GM21447 (cell line): ENCODE measurements at regions not wholly inside any gene's neighbourhood (a gene's known extent, or its start where the extent isn't known, plus 50 kb on each side); places are given as distances from the start of the nearest gene placed in this dataset.

ENCODE experiments used
- ATAC-seq: cut with Tn5 transposase; IDR thresholded peaks from one replicate; pipeline ENCODE4 v1.9.1; 2021; ENCODE audit not compliant: unreplicated experiment

DNA sequence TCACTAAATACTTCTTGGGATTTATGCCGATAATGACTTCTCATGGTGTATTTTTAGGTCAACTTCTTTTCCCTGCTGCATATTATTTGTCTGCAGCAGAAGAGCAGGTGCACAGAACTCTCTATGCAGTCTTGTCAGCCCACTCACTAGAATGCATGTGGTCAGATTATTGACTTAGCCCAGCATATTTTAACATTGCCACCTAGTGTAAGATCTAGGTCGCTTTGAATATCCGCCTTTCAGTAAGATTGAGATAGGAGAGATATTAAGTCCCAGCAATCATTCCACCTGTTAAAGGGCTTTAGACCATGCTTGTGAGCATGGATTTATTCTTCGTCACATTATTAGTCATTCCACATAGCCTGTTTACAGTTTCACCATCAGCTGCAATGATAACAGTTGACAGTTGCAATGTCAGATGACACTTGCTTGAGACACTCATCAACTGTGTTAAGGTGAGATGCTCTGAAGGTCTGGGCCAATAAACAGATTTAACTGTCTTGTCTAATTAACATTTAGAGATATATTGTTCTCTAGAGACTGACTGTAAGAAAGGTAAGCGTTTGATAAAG is 491.7 kb downstream of the ARL4A start:
- no peak for ATAC-seq

DNA sequence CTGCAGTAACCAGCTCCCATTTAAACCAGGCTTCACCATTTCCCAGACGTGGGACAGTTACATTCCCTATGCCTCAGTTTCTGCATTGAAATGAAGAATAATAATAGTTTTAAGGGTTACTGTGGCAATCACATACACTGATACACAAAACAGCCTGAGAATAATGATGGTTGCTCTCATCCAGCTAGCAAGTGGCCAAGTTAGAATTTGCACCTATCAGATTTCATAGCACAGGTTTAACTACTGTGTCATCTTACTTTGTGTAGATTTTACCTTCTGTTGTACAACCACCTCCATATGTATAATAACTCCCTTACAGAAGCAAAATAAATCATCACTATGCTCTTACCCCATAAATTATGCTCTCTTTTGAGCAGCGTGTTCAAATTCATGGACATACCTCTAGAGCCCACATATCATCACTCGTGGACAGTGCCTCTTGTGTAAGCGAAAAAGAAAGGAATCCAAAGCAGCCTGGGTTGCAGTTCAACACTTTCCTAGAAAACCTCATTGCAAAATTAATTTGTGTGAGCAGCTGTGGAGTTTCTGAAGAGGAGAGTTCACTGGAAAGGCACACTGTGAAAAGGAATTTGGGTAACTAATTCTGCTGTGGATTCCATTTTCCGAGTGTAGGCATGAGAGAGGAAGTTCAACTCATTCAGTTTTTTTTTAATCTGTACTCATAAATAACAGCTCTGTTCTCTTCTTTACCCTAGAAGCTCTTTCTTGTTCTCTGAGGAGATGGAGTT is 492.5 kb downstream of the ARL4A start:
- ATAC-seq: no peak

DNA sequence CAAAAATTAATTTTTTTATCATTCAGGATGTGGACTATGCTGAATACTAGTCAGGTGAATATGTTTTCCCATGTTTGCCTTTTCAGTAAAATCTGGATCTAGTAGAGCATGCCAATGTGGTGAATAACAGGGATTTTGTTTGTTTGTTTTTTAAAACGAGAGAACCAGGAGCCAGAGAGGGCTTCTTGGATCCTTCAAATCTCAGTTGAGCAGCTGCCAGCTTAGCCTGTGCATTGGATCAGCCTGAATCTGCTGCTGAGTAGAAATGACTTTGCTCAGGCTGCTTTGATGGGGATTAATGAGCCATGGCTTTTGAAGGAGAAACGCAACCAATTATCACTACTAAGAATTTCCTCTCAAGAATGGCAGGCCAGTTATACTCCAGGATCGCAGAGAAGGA is 493.8 kb downstream of the ARL4A start:
- no peak for ATAC-seq

GRCh38 chr7:13185139-13185538 is 497.7 kb downstream of the ARL4A start:
- no peak for ATAC-seq

DNA sequence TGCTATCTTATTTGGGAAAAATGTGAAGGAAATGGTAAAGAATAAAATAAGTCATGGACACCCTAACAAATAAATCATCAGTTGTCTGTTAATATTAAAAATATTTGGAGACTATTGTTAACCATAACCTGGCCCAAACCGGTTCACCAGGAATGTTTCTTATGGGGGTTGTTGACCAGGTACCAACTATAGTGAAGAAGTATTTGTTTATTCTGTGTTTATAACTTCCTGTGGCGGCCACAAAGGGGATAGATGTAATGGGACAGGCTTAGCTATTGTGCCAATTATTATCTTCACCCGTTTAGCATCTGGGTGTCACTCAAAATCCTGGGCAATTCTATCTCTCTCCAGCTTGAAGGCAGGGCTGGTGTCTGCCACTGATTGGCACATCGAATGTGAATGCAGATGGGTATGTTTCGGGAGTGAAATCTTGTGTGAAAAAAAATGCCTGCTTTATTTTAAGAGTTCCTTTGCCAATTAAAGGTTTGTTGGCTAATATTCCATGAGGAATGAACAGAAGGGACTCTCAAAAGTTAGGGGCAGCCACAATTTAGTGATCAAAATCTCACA is 500.9 kb downstream of the ARL4A start:
- ATAC-seq: no peak

GRCh38 chr7:13188922-13189321 is 501.5 kb downstream of the ARL4A start:
- no peak for ATAC-seq

- no peak for ATAC-seq
Observed at GRCh38 chr7:13189668-13190067, 502.2 kb downstream of the ARL4A start.

DNA sequence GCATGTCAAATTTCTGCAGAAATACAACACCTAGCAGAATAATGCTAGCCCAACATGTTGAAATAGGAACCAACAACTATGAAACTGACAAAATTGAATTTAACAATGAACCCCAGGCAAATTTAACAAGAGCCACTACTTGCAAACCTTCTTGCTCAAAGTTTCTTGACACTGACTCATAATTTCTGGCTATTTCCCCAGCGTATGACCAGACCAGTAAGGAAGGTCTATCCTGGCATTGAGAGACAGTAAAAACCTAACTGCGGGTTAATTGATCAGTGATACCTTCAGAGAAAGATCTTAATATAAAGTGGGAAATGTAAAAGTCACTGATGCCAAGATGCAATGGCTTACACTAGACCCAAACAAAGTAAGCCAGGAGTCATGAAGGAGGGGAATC is 510.1 kb downstream of the ARL4A start:
- ATAC-seq: no peak

- no peak for ATAC-seq
Observed at GRCh38 chr7:13198036-13198435, 510.6 kb downstream of the ARL4A start.

- no peak for ATAC-seq
Observed at GRCh38 chr7:13198727-13199126, 511.3 kb downstream of the ARL4A start.

- no peak for ATAC-seq
Observed at GRCh38 chr7:13201628-13202027, 514.2 kb downstream of the ARL4A start.

DNA sequence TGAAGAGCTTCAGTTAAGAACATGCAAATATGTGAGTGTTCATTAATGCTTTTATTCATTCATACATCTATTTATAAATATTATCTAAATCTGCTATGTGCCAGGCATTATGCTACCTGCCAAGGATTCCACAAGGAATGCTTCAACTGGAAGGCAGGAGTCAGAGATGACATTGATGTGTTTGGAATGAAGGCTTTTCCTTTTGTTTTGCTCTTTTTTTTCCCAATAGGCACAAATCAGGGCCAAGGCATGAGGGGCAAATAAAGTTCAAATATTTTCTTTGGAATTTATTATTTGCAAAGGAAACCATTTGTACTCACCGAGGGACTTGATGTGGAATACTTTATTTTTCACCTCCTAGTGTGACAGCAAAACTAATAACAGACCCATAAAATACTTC is 530.3 kb downstream of the ARL4A start:
- no peak for ATAC-seq

- no peak for ATAC-seq
Observed at GRCh38 chr7:13225068-13225467, 537.6 kb downstream of the ARL4A start.

- ATAC-seq: no peak
Observed at GRCh38 chr7:13226385-13226784, 539.0 kb downstream of the ARL4A start.

DNA sequence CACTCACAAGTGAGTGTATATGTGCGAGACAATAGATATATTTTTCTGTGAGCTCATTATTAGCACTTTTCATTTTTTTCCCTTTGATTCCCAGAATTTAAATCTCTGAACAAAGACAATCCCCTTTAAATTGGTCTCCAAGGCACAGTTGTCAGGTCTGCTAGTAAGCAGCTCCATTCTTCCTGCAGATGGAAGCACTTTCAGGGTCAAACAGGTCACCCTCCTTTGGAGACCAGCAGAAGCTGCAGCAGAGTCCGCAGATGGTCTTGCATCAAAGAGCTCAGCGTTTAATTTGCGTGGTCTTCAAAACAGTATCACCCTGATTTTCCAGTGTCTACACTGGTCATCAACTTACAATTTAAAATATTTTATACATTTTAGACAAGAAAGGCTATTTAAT is 543.8 kb downstream of the ARL4A start:
- ATAC-seq: no peak

DNA sequence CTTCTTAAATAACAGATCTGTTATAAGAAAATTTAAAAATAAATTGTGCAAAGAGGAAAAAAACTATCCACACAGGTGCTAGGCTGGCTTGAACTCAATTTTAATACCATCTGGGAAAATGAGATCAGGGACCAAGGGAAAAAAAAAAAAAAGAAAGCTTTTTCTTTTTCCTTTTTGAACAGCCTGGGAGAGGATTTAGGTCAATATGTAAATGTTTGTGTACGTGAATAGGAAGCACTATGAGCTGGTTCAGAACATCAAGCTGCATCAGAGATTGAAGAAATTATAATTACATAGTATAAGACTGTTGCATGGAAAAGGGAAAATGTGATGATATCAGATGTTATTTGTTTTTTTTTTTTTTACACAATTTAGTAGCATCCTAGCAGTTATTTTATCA is 548.0 kb downstream of the ARL4A start:
- ATAC-seq: no peak

GRCh38 chr7:13236026-13236425 is 548.6 kb downstream of the ARL4A start:
- ATAC-seq: no peak

DNA sequence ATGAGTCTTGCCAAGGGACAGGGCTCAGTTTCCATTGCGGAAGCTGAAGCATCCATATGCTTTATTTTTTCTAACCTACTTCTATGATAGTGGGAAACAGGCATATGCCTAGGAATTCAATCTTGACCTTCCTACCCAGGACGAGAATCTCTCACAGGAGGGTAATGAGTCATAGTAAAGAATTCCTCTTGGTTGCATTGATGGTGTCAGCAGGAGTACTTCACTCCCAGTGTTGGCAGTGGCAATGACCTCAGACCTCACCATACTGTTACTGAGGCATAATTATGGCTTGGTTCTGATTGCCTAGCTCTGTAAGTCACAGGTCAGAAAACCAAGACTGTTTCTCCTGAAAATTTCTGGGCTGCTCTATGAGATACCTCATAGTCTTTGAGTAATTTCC is 552.9 kb downstream of the ARL4A start:
- ATAC-seq: no peak

- ATAC-seq: no peak
Observed at GRCh38 chr7:13241416-13241815, 554.0 kb downstream of the ARL4A start.

GRCh38 chr7:13257661-13258060 is 570.2 kb downstream of the ARL4A start:
- ATAC-seq: no peak

- no peak for ATAC-seq
Observed at GRCh38 chr7:13258386-13258785, 571.0 kb downstream of the ARL4A start.

- no peak for ATAC-seq
Observed at GRCh38 chr7:13259930-13260329, 572.5 kb downstream of the ARL4A start.
